Endothelial cell of umbilical vein (primary cell): ENCODE measurements at regions not wholly inside any gene's neighbourhood (a gene's known extent, or its start where the extent isn't known, plus 50 kb on each side); places are given as distances from the start of the nearest gene placed in this dataset.

Experiments
- EZH2 ChIP-seq: IDR thresholded peaks from 2 replicates; pipeline ENCODE4 v1.6.1; 2012; ENCODE audit warnings: borderline replicate concordance, low read depth, mild to moderate bottlenecking, moderate library complexity, low read length, inconsistent platforms; ENCODE audit not compliant: severe bottlenecking
- GATA2 ChIP-seq: IDR thresholded peaks from 2 replicates; pipeline ENCODE4 v1.7.0; 2011; ENCODE audit warnings: low read depth, mild to moderate bottlenecking, moderate library complexity, mixed read lengths, low read length; ENCODE audit not compliant: insufficient read length, insufficient read depth
- POLR2A ChIP-seq: IDR thresholded peaks from 2 replicates; pipeline ENCODE4 v1.6.1; 2012; ENCODE audit warnings: low read depth, mild to moderate bottlenecking, control low read depth, low read length
- POLR2AphosphoS5 ChIP-seq: IDR thresholded peaks from 2 replicates; pipeline ENCODE4 v1.6.1; 2012; ENCODE audit warnings: low read depth, mild to moderate bottlenecking, control low read depth, low read length, moderate library complexity; ENCODE audit not compliant: insufficient read depth
- TF ChIP-seq, protein P1 (sequence below), 2 donors: IDR thresholded peaks; 1 replicate in 1 of 2; 2 replicates in 1 of 2; pipeline ENCODE4 v1.5.1; 2011; ENCODE audit warnings: low read length in 2 of 2, mild to moderate bottlenecking in 2 of 2, moderate library complexity in 2 of 2, control low read depth in 1 of 2, inconsistent platforms in 1 of 2, low read depth in 1 of 2; ENCODE audit not compliant: insufficient read depth in 1 of 2; ENCODE audit errors: extremely low read depth in 1 of 2
- TF ChIP-seq, protein P2 (sequence below): IDR thresholded peaks from 2 replicates; pipeline ENCODE4 v1.6.1; 2011; ENCODE audit not compliant: insufficient read depth, insufficient read length

DNA sequence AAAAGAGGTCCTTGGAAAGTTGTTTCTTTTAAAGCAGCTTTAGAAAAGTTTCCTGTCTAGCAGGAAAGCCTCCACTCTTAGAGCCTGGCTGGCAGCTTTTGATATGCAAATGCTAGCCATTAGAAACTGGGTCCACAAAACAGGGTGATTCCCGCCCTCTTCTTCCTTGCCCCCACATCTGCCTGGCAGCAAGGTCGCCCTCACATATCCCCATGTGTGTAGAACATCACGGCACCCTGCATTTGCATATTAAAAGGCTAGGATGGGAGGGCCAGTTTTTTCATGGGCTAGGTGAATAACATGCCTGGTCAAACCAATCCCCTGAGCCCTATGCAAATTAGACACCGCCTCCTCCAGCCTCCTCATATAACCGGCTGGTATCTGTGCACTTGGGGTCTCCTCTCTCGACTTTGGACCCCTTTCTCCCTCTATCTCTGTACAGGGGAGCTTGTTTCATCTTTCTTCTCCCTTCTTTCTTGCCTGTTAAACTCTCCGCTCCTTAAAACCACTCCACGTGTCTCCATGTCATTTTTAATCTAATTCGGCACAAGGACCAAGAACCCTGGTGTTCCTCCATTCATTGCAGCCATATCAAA, 426.8 kb upstream of the CTNND2 start:
- TF ChIP-seq POLR2A (no peak), EZH2 (no peak), GATA2 (no peak), POLR2AphosphoS5 (no peak)
- TF ChIP-seq, protein P1, sequence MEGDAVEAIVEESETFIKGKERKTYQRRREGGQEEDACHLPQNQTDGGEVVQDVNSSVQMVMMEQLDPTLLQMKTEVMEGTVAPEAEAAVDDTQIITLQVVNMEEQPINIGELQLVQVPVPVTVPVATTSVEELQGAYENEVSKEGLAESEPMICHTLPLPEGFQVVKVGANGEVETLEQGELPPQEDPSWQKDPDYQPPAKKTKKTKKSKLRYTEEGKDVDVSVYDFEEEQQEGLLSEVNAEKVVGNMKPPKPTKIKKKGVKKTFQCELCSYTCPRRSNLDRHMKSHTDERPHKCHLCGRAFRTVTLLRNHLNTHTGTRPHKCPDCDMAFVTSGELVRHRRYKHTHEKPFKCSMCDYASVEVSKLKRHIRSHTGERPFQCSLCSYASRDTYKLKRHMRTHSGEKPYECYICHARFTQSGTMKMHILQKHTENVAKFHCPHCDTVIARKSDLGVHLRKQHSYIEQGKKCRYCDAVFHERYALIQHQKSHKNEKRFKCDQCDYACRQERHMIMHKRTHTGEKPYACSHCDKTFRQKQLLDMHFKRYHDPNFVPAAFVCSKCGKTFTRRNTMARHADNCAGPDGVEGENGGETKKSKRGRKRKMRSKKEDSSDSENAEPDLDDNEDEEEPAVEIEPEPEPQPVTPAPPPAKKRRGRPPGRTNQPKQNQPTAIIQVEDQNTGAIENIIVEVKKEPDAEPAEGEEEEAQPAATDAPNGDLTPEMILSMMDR (IDR thresholded peaks at IDR 0.05; ENCODE audit: extremely low read depth in 1 of 2, insufficient read depth in 1 of 2, low read depth in 1 of 2, low read length in 2 of 2), result no peak
- TF ChIP-seq, protein P2, sequence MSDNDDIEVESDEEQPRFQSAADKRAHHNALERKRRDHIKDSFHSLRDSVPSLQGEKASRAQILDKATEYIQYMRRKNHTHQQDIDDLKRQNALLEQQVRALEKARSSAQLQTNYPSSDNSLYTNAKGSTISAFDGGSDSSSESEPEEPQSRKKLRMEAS, result no peak
